ENCODE measurements at regions not wholly inside any gene's neighbourhood (a gene's known extent, or its start where the extent isn't known, plus 50 kb on each side); places are given as distances from the start of the nearest gene placed in this dataset.

DNA sequence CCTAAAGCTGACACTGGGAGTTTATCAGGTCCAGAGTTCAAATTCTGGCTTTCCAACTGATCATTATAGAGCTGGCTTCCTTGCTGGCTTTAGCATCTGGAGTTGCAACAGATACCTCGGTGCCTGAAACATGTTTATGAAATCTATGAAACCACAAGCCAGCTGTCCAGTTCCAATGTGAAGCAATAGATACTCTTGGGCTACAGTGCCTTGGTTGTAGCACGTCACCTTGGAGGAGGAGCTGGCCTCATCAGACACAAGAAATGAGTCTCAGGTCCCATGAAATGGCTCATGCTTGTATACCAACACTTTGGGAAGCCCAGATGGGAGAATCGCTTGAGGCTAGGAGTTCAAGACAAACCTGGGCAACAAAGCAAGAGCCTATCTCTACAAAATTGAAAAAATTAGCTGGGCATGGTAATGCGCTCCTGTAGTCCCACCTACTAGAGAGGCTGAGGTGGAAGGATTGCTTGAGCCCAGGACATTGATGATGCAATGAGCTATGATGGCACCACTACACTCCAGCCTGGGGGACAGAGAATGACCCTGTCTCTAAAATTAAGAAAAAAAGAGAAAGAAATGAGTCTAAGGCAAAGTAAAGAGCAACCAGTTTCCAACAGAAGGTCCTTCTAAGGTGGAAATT, 132.5 kb upstream of the ZNF648 start:
- no peak for DNase-seq (ENCODE audit: low read depth in 2 of 2)

- no peak for DNase-seq (ENCODE audit: low read depth in 2 of 2)
These were observed 131.5 kb upstream of the ZNF648 start for GRCh38 chr1:182192966-182193365.

GRCh38 chr1:182192215-182192614, 130.7 kb upstream of the ZNF648 start:
- DNase-seq (ENCODE audit: low read depth in 2 of 2), result no peak

DNA sequence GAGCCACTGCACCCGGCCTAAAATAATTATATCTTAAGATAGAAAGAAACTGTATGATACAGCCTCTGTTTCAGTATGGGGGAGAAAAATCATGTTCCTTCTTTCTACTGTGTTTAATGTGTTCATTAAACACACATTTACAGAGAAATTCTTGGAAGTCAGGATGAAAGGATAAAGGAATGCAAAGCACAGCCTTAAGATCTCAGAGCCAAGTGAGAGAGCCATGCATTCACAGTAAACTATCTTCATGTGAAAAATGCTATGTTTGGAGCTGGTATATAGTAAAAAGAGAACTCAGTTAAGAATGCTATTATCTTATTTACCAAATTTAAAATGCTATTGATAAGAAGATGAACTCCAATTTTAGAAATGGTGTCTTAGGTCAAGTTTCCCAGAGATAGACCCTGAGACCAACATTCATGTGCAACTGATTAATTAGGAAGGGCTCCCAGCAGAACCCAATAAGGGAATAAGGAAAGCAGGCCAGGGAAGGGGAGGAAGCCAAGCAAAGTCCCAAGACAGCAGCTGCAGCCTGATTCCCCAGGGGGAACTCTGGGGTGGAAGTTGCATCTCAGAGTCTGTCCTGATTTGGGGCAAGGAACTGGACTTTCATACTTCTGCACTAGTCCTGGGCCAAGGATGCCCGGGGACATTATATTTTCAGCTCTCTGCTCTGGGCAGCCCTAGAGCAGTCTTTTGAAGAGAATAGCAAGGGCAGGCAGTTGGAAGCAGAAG, 130.0 kb upstream of the ZNF648 start:
- no peak for DNase-seq (ENCODE audit: low read depth in 2 of 2)

GRCh38 chr1:182189535-182190066, 128.1 kb upstream of the ZNF648 start:
- no peak for DNase-seq (ENCODE audit: low read depth in 2 of 2)

DNA sequence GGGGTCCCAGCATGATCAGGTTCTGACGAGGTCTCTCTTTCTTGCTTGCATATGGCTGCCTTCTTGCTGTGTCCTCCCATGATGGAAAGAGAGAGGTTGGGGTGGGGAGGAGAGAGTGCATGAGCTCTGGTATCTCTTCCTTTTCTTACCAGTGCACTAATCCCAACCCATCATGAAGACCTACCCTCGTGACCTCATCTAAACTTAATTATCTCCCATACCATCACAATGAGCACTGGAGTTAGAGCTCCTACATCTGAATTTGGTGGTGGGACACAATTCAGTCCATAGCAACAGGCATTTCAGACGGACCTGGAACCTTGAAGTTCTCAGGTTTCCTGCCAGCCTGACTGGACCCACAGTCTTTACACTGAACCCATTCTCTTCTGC, 125.2 kb upstream of the ZNF648 start:
- DNase-seq (ENCODE audit: low read depth in 2 of 2), result no peak

DNA sequence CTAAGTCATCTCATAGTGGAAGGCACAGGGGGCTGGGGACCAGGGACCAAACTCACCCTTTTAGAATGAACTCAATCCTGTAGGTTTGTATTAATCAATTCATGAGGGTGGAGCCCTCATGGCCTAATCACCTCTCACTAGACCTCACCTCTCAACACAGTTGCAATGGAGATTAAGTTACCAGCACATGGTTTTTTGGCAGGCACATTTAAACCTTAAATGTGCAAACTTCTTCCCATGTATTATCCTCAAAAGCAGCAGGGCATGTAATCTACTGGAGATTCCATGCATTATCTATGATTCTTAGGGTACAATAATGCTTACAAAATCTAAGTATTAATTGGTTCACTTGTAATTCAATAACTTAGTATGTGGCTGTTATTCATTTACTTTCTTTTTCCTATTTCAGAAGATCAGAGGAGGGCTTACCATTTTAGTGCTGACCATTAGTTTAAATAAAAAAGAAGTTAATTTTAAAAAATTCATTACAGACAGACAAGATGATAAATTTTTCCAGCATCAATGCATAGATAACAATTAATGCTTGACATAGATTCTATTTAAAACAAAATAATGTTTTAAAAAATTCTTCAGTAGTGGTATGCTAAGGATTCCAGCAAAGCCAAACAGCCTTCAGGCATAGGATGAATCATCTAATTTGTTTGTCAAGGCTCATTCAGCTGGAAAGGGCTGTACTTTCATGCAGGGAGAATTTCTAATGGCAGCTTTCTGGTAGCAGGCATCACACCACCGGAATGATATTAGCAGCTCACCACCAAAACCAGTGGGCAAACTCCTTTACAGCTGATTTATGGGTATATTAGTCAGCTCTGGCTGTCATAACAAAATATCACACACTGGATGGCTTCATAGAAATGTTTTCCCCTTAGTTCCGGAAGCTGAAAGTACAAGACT, 124.6 kb upstream of the ZNF648 start:
- DNase-seq (ENCODE audit: low read depth in 2 of 2), result no peak

- no peak for DNase-seq (ENCODE audit: low read depth in 2 of 2)
These were observed 123.6 kb upstream of the ZNF648 start for GRCh38 chr1:182185136-182185535.

DNA sequence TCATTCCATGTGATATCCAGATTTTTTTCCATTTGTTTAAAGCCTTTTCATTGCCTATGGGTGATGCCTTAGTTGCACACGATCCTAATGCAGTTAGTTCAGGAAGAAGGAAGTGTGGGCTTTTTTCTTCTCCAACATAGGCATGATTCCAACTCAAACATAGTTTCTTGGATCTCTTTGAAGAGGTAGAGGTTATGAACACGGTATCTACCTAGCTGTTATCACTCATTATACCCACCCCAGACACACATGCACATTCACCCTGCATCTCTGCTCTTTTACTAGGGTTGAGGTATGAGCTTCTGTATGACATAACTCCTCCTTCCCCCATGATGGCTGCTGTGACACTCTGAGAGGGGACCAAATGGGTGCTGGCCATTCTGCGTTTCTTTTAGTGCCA, 122.1 kb upstream of the ZNF648 start:
- no peak for DNase-seq (ENCODE audit: low read depth in 2 of 2)

GRCh38 chr1:182182311-182182710, 120.8 kb upstream of the ZNF648 start:
- no peak for DNase-seq (ENCODE audit: low read depth in 2 of 2)

DNA sequence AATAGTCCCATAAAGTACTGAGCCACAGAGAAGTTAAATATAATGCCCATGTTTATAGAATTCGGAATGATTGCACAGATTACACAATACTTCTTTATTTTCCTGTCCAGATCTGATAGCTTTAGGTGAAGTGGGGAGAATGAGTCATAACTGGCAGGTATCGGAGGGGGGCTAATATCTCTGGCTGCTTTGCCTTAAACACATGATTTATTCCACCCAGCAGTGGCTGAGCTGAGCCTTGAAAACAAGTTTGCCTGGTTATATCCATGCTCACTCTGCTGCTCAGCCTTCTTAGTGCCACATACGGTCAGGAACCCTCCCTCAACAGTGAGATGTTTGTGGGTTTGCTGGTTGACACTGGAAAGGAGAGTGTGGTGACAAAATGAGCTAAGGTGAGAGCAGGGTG, 119.7 kb upstream of the ZNF648 start:
- no peak for DNase-seq (ENCODE audit: low read depth in 2 of 2)

DNA sequence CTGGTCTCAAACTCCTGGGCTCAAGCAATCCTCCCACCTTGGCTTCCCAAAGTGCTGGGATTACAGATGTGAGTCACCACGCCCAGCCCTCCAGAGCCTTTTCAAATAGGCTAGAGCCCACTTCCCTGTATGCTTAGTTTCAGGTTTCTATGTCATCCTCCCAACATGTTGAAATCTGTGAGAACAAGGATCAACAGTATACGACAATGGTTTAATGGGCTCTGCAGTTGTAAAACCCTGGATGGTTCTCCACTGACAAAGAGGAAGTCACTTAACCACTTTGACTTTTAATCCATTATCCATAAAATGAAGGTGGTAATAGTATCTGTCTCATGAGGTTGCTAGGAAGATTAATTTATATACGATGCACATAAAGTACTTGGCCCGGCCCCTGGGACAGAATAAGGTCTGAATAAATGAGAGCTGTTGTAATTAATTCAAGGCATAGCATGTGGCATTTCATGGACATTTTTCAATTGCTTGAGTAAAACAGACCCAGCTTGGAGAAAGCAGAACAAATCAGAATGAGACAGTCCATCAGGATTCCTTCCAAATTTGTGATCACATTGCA, 113.9 kb upstream of the ZNF648 start:
- DNase-seq (ENCODE audit: low read depth in 2 of 2), result no peak

- no peak for DNase-seq (ENCODE audit: low read depth in 2 of 2)
These were observed 113.0 kb upstream of the ZNF648 start for GRCh38 chr1:182174513-182174855.

DNA sequence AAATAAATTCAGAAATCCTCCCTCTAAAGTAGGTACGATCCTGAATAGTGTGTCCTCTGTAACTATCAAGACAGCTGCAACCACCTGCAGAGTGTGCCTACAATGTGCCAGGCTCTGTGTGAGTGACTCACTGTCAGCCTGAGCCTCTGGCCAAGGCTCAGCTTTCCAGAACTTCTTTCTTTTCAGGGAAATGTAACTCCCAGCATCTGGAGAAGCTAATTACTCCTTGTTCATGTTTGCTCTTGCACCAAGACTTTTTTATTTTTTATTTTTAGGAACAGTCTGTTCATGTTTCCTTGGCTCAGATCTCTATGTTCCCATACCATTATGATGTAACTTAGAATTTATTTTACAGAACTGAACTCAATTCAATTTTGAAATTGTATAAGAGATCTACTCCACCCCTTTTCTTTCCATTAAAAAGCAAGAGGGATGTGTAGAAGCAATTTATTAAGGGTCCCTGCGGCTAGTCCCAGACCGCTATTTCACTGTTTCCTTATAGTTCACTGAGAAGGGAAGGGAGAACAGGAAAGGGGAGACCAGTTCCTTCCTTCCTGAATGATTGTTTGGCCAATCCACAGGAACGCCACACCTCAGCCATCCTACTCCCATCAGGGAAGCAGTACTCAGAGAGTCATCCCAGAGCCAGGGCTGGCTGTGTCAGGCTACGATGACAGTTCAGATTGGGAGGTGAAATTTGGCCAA, 112.4 kb upstream of the ZNF648 start:
- DNase-seq (ENCODE audit: low read depth in 2 of 2), result no peak

- no peak for DNase-seq (ENCODE audit: low read depth in 2 of 2)
These were observed 111.2 kb upstream of the ZNF648 start for GRCh38 chr1:182172699-182173098.

DNA sequence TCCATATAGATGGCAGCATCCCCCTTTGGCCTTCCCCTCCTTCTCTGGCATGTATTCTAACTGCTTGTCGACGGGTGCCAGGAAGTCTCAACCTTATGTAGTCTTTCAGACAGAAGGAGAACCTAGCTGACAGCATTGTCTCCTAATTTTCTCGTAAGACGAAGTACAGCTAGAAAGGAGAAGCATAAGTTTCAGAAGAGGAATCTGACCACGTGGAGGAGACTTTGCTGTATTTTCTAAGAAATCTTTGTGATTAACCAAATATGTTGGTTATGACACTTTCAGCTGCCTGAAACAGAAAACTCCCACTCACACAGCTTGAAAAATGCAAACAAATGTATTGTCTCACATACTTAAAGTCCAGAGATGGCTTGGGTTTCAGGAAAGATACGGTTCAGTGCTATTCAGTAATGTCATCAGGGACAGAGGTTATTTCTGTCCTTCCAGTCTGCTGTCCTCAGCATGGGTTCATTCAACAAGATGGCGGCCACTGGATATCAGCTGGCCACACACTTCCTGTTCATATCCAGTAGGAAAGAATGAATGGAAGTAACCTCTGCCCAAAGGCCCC, 109.5 kb upstream of the ZNF648 start:
- DNase-seq (ENCODE audit: low read depth in 2 of 2), result no peak

- no peak for DNase-seq (ENCODE audit: low read depth in 2 of 2)
These were observed 107.7 kb upstream of the ZNF648 start for GRCh38 chr1:182169203-182169602.

GRCh38 chr1:182166750-182167149, 105.2 kb upstream of the ZNF648 start:
- DNase-seq (ENCODE audit: low read depth in 2 of 2), result no peak

- DNase-seq (ENCODE audit: low read depth in 2 of 2), result no peak
These were observed 104.8 kb upstream of the ZNF648 start for GRCh38 chr1:182166321-182166720.

GRCh38 chr1:182164273-182164672, 102.8 kb upstream of the ZNF648 start:
- DNase-seq (ENCODE audit: low read depth in 2 of 2), result no peak

DNA sequence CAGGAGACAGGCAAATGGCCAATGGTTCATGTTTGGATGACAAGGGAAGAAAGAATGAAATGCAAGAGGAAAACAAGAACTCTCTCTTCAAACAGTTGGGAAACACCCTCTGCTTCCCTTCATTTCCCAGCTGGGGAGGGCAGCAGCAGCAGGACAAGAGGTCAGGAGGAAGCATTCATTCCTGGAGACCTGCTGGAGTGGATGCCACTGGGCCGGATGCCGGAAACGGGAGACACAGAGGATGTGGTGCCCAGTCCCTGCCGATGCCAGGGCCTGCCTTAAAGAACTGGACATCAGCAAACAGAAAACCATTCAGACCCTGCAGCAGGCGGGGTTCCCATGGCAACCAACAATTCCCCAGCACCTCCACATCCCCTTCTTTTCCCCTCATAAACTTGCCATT, 102.3 kb upstream of the ZNF648 start:
- DNase-seq (ENCODE audit: low read depth in 2 of 2), result no peak
